Renal pelvis (tissue), 1 donor: ENCODE measurements at regions not wholly inside any gene's neighbourhood (a gene's known extent, or its start where the extent isn't known, plus 50 kb on each side); places are given as distances from the start of the nearest gene placed in this dataset.

Experiments
- DNase-seq: peaks from one replicate; pipeline ENCODE4 v3.0.0-alpha.2; 2013

DNA sequence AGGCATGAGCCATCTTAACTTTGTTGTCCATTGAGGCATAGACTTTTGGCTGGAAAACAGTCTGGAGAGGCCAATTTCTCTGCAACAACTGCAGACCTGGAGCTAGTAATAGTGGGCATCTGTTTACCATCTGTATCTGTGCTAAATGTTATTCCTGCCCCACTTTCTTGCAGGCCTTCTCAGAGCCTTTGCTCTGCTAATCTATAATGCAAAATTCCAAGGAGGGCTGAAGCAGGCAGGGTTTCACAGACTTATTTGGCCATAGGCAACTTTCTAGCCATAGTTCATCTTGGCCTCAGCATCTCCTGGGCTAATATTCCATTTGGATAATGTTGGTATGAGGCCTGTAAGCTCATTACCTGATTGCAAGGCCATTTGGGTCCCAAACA, 124.5 kb upstream of the CSF3R start:
- no peak for DNase-seq

- DNase-seq, result no peak
Measured at GRCh38 chr1:36606641-36607262, 124.0 kb upstream of the CSF3R start.

DNA sequence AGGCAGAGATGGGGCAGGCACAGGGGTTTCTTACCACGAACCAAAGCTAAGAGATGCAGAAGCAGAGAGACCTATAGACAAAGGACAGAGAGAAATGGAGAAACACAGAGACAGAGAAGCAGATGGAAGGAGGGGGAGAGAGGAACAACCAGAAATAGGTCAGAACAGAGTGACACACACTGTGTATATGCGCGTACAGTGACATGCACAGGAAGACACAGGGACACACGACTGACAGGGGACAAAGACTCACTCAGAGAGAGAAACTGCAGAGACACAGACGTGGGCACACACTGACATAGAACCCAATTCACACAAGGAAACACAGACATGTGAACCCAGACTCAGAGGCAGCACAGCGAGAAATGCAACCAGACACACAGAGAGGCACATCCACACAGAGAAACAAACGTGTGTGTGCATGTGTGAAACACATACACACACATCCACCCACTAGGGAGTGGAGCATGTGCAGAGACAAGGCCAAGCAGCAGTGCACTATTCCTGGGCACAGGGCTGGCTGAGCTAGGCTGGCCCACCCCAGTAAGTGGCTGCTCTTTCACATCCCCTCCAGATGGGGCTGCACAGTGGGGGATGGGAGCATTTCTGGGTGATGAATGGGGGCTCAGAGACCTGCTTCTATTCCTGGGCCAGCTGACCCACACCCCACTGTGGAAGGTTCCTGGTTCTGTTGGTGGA, 123.4 kb upstream of the CSF3R start:
- DNase-seq, result no peak

- no peak for DNase-seq
Measured at GRCh38 chr1:36603461-36603860, 120.7 kb upstream of the CSF3R start.

DNA sequence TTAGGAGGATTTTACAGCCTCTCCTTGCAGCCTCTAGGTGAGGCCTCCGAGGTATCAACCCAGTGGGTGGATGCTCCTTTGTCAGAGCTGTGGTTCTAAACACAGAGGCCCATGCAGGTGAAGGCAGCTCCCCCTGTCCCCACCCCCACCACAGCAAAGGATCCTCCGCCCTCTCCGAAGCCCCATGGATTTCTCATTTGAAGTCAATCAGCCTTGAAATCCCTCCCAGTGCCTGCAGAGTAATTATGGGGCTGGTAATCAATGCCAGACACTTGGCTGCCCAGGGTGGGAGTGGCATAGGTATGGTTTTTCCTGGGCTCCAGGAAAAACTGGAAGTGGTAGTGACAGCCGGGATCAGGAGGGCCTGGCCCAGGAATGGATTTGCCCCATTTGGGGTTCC, 119.5 kb upstream of the CSF3R start:
- no peak for DNase-seq

DNA sequence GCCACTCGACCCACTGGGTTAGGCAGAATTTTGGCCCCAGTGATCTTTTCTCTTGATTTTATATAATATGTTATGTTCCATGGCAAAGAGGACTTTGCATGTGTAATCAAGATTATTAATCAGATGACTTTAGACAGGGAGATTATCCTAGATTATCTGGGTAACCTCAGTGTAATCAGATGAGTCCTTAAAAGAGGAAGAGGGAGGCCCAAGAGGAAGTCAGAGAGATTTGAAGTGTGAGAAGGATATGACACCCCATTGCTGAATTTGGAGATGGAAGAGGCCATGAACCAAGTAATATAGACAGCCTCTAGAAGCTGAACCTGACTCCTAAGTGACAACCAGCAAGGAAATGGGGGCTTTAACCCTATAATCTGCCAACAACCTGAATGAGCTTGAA, 117.1 kb upstream of the CSF3R start:
- no peak for DNase-seq

GRCh38 chr1:36597514-36597913, 114.8 kb upstream of the CSF3R start:
- DNase-seq, result no peak

DNA sequence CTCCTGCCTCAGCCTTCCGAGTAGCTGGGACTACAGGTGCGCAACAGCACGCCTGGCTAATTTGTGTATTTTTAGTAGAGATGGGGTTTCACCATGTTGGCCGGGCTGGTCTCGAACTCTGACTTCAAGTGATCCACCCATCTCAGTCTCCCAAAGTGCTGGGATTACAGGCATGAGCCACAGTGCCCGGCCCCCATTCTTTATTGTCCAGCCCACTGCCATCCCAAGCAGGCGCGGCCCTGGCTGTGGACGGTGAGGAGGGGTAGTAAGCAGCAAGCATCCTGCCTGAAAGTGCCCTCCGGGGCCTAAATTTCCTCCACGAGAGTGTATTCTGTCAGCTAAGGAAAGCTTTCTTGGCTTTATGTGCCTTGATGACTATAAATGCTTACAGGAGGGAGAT, 113.2 kb upstream of the CSF3R start:
- no peak for DNase-seq

DNA sequence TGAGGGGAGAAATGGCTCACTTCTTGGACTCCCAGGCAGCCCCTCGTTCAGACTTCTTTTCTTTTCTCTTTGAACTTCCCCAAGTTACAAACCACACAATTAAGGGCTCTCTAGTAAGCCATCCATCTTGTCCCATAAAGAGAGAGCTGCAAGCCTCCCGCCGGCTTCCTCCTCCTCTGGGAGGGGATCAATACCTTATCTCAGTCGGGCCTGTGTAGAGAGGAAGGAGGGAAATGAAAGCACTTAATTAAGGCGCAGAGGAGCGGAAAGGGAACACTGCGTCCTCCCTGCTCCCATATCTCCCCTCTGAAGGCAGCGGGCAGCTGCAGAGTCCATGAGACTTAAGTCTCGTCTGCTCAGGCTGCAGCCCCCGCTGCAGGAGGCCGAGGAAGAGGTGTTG, 112.6 kb upstream of the CSF3R start:
- DNase-seq, result no peak

DNA sequence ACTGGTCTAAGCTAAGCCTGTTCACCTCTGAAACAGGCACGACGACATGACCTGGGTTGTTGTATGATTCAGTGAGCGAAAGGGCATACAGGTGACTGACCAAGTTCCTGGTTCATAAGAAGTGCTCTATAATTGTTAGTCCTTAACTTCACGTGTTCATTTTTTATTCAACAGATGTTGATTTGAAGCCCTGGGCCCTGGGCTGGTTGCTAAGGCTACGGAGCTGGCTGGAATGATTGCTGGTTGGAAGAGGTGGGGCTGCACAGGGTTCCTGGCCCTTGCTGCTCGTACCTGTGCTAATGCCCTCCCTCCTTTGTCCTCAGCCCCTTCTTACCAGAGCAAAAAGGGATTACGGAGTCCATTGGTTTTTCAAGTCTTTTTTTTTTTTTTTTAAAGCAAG, 111.3 kb upstream of the CSF3R start:
- no peak for DNase-seq

DNA sequence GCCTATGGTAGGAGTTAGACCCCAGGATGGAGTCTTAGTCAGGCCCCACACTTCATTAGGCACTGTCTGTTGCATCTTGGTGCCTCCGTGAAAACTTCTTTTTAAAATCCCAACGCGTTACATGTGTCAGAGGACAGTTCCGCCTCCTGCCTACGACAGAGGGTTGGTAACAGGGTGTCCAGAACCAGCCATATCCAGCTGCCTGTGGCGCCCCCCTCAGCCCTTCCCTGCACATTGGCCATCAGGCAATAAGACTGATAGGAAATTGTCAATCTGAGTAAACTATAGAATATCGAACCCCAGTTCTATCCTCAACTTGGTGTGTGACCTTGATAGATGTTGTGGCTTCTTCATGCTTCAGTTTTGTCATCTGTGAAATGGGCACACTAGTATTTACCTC, 108.6 kb upstream of the CSF3R start:
- no peak for DNase-seq

- no peak for DNase-seq
Measured at GRCh38 chr1:36590771-36591170, 108.1 kb upstream of the CSF3R start.

- no peak for DNase-seq
Measured at GRCh38 chr1:36590264-36590663, 107.6 kb upstream of the CSF3R start.

DNA sequence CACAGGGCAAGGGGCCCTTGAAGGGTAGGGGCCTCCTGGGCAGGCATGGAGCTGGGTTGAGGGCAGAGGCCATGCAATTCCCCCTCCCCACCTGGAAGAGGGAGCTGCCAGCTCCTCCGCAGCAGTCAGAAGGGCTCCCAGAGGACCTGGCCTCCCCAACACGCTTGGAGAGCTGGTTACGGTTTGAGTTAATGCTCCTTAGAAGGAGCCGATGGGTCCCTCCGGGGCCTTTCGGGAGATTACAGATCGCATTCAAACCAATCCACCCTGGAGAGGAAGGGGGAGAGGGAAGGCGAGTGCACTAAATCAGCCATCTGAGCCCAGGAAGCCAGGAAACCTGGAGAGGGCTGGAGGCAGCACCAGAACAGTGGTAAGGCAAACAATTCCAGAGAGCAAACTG, 106.3 kb upstream of the CSF3R start:
- no peak for DNase-seq

GRCh38 chr1:36585569-36586548, 103.1 kb upstream of the CSF3R start:
- DNase-seq, result no peak

GRCh38 chr1:36584874-36585453, 102.3 kb upstream of the CSF3R start:
- no peak for DNase-seq

DNA sequence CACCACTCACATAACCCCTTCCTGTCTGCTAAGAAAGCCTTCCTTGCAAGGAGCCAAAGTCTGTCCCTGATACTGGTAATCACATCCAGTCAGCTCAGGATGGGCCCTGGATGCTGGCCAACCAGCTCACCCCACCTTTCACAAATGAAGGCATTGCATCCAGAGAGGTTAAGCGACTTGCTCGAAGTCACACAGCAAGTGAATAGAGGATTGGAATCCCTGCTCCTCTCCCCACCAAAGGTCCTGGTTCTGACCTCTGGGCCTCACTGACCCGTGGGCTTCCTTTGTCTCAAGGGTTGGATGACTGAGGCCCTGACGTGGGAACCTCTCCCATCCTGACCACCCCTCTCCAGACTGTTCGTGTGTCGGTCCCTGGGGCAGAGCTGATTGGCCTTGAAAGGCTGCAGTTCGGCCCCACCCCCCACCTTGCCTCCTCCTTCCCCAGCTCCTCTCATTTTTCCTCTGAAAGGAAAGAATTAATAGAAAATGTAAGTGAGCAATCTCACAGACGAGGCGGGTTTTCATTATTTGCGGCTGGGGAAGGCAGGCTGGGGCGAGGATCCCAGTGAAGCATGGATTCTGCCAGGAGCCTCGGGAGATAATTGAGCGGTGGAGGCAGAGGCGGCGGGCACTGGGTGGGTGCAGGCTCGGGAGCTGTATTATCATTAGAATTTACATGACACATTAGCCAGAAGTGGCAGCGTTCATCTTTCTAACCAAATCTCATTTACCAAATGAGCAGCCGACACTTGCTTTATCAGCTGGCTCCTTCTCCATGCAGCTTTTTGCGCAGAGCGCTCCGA, 101.5 kb upstream of the CSF3R start:
- no peak for DNase-seq

GRCh38 chr1:36583080-36583479, 100.4 kb upstream of the CSF3R start:
- no peak for DNase-seq

GRCh38 chr1:36582066-36582755, 99.5 kb upstream of the CSF3R start:
- DNase-seq, result no peak

DNA sequence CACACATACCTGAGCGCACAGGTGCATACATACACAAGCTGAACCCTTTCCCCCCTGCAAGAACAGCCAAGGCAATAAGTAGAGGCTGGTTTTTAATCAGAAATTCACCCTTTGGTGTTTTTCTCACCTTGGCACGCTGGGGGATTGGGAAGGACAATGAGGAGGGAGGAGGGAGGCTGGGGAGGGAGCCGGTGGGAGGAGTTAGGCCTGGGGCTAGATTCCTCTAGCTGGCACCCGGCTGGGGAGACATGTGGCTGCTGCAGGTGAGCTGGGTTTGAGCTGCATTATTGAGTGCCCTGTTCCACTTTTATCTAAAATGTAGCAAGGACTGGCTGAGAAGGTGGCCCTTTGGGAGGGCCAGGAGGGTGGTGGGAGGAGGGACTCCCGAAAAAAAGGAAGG, 97.8 kb upstream of the CSF3R start:
- DNase-seq, result no peak

- DNase-seq, result no peak
Measured at GRCh38 chr1:36579039-36579438, 96.3 kb upstream of the CSF3R start.
